ENCODE measurements at regions not wholly inside any gene's neighbourhood (a gene's known extent, or its start where the extent isn't known, plus 50 kb on each side); places are given as distances from the start of the nearest gene placed in this dataset.

- TF ChIP-seq CTCF (IDR thresholded peaks at IDR 0.05; ENCODE audit: insufficient read depth, low read depth, low read length, missing control alignments) = no peak
- no peak overlapping the region for H3K4me3 ChIP-seq (ENCODE audit: low read depth, low read length)
- no peak for DNase-seq (ENCODE audit: low read depth)
These were observed 1458.9 kb upstream of the FLRT2 start for GRCh38 chr14:84071061-84071460.

GRCh38 chr14:84074626-84075025, 1455.3 kb upstream of the FLRT2 start:
- no peak for DNase-seq (ENCODE audit: low read depth)
- no peak overlapping the region for H3K4me3 ChIP-seq (ENCODE audit: low read depth, low read length)
- TF ChIP-seq CTCF (IDR thresholded peaks at IDR 0.05; ENCODE audit: insufficient read depth, low read depth, low read length, missing control alignments) = no peak

GRCh38 chr14:84080944-84081343, 1449.0 kb upstream of the FLRT2 start:
- no peak overlapping the region for H3K4me3 ChIP-seq (ENCODE audit: low read depth, low read length)
- DNase-seq (ENCODE audit: low read depth) = no peak
- no peak for TF ChIP-seq CTCF (IDR thresholded peaks at IDR 0.05; ENCODE audit: insufficient read depth, low read depth, low read length, missing control alignments)

GRCh38 chr14:84084056-84084630, 1445.8 kb upstream of the FLRT2 start:
- H3K4me3 ChIP-seq (ENCODE audit: low read depth, low read length) = no peak overlapping the region
- DNase-seq (ENCODE audit: low read depth) = no peak
- no peak for TF ChIP-seq CTCF (IDR thresholded peaks at IDR 0.05; ENCODE audit: insufficient read depth, low read depth, low read length, missing control alignments)

GRCh38 chr14:84085493-84085892, 1444.5 kb upstream of the FLRT2 start:
- DNase-seq (ENCODE audit: low read depth) = no peak
- H3K4me3 ChIP-seq (ENCODE audit: low read depth, low read length) = no peak overlapping the region
- no peak for TF ChIP-seq CTCF (IDR thresholded peaks at IDR 0.05; ENCODE audit: insufficient read depth, low read depth, low read length, missing control alignments)

- no peak overlapping the region for H3K4me3 ChIP-seq (ENCODE audit: low read depth, low read length)
- no peak for DNase-seq (ENCODE audit: low read depth)
- TF ChIP-seq CTCF (IDR thresholded peaks at IDR 0.05; ENCODE audit: insufficient read depth, low read depth, low read length, missing control alignments) = no peak
These were observed 1443.2 kb upstream of the FLRT2 start for GRCh38 chr14:84086714-84087113.

GRCh38 chr14:84087986-84088531, 1441.9 kb upstream of the FLRT2 start:
- no peak for TF ChIP-seq CTCF (IDR thresholded peaks at IDR 0.05; ENCODE audit: insufficient read depth, low read depth, low read length, missing control alignments)
- no peak for DNase-seq (ENCODE audit: low read depth)
- no peak overlapping the region for H3K4me3 ChIP-seq (ENCODE audit: low read depth, low read length)

All from GM12865 (cell line).